ENCODE measurements at regions not wholly inside any gene's neighbourhood (a gene's known extent, or its start where the extent isn't known, plus 50 kb on each side); places are given as distances from the start of the nearest gene placed in this dataset.

DNA sequence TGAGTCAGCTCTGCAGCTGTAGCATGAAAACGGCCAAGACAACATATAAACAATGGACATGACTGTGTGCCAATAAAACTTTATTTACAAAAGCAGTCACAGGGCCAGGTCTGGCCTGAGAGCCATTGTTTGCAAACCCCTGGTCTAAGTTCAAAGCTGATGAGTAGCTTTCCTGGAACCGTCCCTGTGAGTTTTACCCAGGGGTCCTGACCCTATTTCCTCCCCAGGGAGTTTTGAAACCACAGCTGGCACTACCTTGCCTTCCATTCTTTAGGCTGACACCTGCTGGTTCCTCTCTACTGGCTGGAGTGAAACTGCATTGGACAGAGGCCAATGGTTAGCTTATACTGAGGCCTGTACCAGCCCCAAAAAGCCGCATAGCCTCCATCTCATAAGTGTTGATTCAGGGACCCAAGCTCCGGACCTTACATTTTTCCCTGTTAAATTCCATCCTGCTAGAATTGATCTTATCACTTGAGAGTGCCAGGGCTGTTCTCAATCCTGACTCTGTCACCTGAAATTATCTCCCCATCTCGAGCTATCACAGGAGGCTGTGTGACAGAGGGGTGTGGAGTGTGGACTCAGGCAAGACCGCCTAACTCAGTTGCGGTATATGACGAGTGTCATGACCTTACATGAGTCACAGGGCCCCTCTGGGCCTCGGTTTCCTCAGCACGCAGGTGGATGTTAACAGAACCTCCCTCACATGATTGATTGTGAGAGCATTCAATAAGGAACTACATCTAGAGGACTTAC is 343.6 kb downstream of the NPHP4 start:
- TF ChIP-seq, protein P1, sequence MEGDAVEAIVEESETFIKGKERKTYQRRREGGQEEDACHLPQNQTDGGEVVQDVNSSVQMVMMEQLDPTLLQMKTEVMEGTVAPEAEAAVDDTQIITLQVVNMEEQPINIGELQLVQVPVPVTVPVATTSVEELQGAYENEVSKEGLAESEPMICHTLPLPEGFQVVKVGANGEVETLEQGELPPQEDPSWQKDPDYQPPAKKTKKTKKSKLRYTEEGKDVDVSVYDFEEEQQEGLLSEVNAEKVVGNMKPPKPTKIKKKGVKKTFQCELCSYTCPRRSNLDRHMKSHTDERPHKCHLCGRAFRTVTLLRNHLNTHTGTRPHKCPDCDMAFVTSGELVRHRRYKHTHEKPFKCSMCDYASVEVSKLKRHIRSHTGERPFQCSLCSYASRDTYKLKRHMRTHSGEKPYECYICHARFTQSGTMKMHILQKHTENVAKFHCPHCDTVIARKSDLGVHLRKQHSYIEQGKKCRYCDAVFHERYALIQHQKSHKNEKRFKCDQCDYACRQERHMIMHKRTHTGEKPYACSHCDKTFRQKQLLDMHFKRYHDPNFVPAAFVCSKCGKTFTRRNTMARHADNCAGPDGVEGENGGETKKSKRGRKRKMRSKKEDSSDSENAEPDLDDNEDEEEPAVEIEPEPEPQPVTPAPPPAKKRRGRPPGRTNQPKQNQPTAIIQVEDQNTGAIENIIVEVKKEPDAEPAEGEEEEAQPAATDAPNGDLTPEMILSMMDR (IDR thresholded peaks at IDR 0.05 in 4 of 5, conservative IDR thresholded peaks at IDR 0.05 in 1 of 5), result no peak
- TF ChIP-seq POLR2A (IDR thresholded peaks at IDR 0.05), result no peak

Measured in gastrocnemius medialis (tissue), 4 donors.